ENCODE measurements at regions not wholly inside any gene's neighbourhood (a gene's known extent, or its start where the extent isn't known, plus 50 kb on each side); places are given as distances from the start of the nearest gene placed in this dataset.

GRCh38 chr15:70475921-70476320, 287.4 kb downstream of the UACA start:
- in situ Hi-C loops (cut with HindIII; ENCODE audit: low sequenced_read_pairs), result no loop called here

DNA sequence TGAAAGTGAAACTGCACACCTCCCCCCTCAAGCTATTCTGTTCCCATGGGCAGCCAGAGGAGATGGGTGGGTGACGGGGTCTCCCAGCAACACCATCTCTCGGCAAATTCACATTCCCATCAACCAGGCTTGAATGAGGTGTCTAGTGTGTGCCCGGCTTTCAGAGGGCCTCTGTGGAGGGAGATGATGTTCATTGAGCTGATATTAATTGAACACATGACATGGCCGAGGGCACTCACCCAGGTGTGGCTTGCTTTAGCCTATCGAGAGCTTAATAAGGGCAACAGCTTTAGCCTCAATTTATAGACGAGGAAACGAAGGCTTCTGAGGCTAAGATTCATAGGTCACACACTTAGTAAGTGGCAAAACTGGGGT, 288.0 kb downstream of the UACA start:
- in situ Hi-C loops (cut with HindIII; ENCODE audit: low sequenced_read_pairs), result no loop called here

GRCh38 chr15:70474471-70475406, 288.6 kb downstream of the UACA start:
- in situ Hi-C loops (cut with HindIII; ENCODE audit: low sequenced_read_pairs), result no loop called here

DNA sequence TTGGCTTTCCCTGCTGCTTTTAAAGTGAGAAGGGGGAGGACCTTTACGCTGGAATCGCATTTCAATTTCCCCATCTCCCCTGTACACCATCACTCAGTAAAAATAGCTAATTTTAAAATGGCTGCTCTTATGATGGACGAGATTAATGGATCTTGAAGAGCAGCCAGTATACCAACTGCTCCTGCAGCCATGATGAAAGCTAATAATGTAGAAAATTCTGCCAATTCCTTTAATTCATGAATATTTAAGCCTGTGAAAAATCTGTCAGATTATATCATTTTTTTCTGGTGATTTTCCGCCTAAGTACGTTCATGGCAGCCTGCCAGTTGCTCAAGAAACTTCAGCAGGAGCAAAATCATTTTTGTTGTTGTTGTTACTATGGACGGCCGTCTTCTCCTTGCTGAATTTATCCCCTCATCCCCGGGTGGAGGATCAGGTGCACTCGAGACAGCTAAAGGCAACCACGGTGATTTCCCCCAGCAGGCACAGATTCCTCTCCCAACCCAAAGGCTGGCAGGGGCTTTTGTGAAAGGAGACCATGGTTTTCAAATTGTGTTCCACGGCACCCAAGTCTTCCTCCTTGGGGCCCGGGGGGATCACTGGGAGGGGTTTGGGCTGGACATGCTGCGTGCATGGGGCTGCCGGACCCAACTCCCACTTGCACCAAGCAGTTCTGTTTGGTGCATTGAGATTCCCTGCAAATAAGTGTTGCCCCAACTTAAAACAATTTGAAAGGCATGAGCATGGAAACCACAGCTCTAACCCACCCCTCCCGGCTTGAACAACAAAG, 289.6 kb downstream of the UACA start:
- in situ Hi-C loops (cut with HindIII; ENCODE audit: low sequenced_read_pairs), result no loop called here

- in situ Hi-C loops (cut with HindIII; ENCODE audit: low sequenced_read_pairs), result no loop called here
Measured at GRCh38 chr15:70471517-70471916, 291.8 kb downstream of the UACA start.

DNA sequence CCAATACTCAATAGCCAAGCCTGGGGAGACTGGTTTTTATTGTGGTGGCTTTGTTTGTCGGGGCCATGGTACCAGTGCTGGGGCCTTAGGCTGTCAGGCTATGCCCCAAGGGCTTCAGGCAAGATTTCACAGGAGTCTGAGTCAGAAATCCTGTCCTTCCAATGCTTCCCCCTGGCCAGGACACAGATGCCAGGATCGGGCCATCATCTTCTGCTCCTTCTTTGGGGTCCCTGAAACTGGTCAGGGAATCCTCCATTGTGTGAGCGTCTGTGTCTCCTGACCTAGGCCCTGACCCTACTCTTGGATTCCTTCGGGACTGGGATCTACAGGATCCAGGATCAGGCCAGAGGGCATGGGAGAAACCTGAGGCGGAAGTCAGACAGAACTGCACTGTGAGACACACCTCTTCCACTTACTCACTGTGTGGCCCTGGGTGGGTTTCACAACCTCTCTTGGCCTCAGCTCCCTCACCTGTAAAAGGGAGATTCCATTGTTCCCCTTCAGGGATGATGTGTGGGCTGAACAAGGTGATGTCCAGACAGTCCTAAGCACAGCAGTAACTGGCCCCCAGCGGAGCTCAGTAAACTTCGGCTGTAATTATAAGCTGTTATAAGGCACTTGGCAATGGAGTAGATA, 292.7 kb downstream of the UACA start:
- in situ Hi-C loops (cut with HindIII; ENCODE audit: low sequenced_read_pairs), result no loop called here

DNA sequence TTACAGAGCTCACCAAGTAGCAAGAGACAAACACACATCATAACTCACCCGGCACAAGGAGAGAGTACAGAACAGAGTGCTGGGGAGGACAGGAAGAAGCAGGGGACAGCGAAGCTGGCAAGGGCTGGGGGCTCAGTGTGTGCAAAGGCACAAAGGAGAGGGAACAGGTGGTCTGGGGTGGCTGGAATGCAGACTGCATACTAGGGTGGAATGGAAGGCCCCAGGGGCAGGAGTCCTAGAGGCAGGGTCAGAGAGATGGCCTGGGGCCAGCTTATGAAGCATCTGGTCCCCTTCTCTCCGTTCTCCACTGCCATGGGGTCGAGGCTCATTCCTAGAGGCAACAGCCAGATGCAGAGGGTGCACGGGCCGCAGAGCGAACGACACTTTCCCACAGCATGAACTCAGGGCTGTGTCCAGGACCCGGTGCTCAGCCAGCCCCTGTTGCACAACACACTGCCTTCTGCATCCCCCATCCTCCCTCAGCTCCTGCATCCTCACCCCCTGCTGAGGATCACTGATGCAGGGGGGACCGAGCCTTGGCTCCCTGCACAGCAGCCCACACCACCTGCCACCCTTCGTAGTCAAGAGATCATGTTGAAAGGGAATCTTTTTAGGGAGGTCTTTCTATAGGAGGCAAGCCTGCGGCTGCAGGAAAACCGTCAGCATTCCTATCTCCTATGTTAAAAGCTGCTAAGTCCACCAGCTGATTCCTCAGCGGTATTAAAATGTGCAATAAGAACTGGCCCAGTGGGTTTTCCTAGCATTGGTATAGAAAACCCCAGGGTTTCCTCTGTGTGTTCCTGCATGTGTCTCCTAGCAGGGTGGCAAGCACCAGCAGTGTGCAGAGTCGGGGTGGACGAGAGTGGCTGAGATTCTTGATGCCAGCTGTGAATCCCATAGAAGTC, 293.5 kb downstream of the UACA start:
- in situ Hi-C loops (cut with HindIII; ENCODE audit: low sequenced_read_pairs), result no loop called here

- in situ Hi-C loops (cut with HindIII; ENCODE audit: low sequenced_read_pairs), result no loop called here
Measured at GRCh38 chr15:70469182-70469581, 294.2 kb downstream of the UACA start.

DNA sequence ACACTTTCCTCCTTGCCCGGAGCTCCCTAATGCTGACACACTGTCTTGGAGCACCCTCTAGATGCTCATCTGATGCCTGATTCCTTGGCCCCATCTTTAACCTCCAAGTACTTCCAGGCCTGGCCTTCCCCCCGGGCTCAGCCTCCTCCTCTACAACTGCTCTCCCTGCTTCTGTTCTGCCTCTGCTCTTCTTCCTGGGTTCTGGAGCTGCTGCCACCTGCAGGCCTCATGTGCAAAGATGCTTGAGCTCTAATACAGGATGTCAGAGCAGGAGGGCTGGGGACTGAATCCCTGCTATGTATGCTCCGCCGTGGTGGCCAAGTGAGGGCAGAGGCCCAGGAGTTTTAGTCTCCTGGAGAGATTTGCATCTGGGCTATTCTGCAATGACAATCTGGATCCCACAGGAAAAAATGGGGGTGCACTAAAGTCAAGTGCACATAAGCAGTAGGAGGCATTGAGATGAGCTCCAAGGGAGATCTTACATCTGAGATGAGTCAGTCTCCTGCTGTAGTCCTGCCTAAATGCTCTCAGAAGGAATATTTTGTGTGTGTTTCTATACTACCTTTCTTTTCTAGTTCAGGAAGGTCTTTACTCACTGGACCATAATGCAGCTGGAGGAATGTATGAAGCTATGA, 296.3 kb downstream of the UACA start:
- in situ Hi-C loops (cut with HindIII; ENCODE audit: low sequenced_read_pairs), result no loop called here

GRCh38 chr15:70466305-70466704, 297.1 kb downstream of the UACA start:
- in situ Hi-C loops (cut with HindIII; ENCODE audit: low sequenced_read_pairs), result no loop called here

- in situ Hi-C loops (cut with HindIII; ENCODE audit: low sequenced_read_pairs), result no loop called here
Measured at GRCh38 chr15:70465812-70466211, 297.5 kb downstream of the UACA start.

DNA sequence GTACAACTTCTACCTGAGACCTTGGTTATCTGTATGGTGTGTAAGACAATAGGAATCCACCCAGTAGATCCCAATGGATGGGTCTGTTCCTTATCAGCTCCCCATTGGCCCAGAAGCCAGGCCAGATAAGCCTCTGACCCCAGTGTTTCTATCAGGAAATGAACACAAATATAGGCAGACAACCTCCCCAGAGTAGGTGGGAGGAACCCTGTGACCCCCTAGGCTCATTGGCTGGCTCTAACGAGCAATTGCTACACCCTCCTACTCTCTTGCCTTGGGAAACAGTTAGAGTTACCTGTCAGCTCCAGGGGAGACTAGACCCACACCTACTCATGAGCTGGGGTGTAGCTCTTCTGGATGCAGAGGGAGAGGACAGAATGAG, 299.9 kb downstream of the UACA start:
- in situ Hi-C loops (cut with HindIII; ENCODE audit: low sequenced_read_pairs), result no loop called here

GRCh38 chr15:70461992-70462391, 301.4 kb downstream of the UACA start:
- in situ Hi-C loops (cut with HindIII; ENCODE audit: low sequenced_read_pairs), result no loop called here

- in situ Hi-C loops (cut with HindIII; ENCODE audit: low sequenced_read_pairs), result no loop called here
Measured at GRCh38 chr15:70461017-70461416, 302.3 kb downstream of the UACA start.

GRCh38 chr15:70459312-70459711, 304.0 kb downstream of the UACA start:
- in situ Hi-C loops (cut with HindIII; ENCODE audit: low sequenced_read_pairs), result no loop called here

- in situ Hi-C loops (cut with HindIII; ENCODE audit: low sequenced_read_pairs), result no loop called here
Measured at GRCh38 chr15:70453766-70454165, 309.6 kb downstream of the UACA start.

DNA sequence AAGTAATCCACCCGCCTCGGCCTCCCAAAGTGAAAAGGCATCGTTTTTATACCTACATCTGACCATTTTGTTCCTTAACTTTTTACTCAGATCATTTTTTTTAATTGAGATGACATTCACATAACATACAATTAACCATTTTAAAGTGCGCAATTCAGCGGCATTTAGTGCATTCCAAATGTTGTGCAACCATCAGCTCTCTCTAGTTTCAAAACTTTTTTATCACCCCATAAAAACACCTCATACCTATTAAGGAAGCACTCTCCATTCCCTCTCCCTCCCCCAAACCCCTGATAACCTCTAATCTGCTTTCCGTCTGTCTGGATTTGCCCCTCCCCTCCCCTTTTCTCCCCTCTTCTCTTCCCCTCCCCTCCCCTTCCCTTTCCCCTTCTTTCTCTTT, 310.1 kb downstream of the UACA start:
- in situ Hi-C loops (cut with HindIII; ENCODE audit: low sequenced_read_pairs), result no loop called here

GRCh38 chr15:70451821-70452653, 311.3 kb downstream of the UACA start:
- in situ Hi-C loops (cut with HindIII; ENCODE audit: low sequenced_read_pairs), result no loop called here

DNA sequence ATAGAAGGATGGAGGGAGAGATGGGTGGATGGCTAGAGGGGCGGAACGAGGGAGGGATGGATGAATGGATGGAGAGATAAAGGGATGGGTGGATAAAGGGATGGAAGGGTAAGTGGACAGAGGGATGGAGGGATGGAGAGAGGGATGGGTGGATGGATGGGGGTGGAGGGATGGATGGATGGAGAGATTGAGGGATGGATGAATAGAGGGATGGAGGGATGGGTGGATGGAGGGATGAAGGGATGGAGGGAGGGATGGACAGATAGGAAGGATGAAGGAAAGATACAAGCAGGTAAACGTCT, 313.3 kb downstream of the UACA start:
- in situ Hi-C loops (cut with HindIII; ENCODE audit: low sequenced_read_pairs), result no loop called here

Data from DLD1 (cell line).